ENCODE measurements at regions not wholly inside any gene's neighbourhood (a gene's known extent, or its start where the extent isn't known, plus 50 kb on each side); places are given as distances from the start of the nearest gene placed in this dataset.

GRCh38 chr12:91333966-91334365 is 151.3 kb upstream of the DCN start:
- Histone ChIP-seq H3K4me3 (replicated peaks; ENCODE audit: insufficient read depth, low read length) (no peak overlapping the region), H3K27me3 (ENCODE audit: insufficient read depth, poor library complexity, severe bottlenecking) (peaks cover 2% of the 10 kb centered on the region), H3K27ac (replicated peaks) (no peak overlapping the region)
- DNase-seq (ENCODE audit: low read depth in 1 of 2, low spot score in 1 of 2), result no peak
- TF ChIP-seq REST (IDR thresholded peaks at IDR 0.05; ENCODE audit: insufficient replicate concordance, low read depth) (no peak), CTCF (IDR thresholded peaks at IDR 0.05; ENCODE audit: insufficient read depth, low read length) (no peak), SPI1 (IDR thresholded peaks at IDR 0.05; ENCODE audit: borderline replicate concordance, low read depth) (no peak), POLR2AphosphoS5 (IDR thresholded peaks at IDR 0.05; ENCODE audit: low read depth) (no peak), GABPA (IDR thresholded peaks at IDR 0.05; ENCODE audit: low read depth) (no peak)

GRCh38 chr12:91332302-91332701 is 149.7 kb upstream of the DCN start:
- Histone ChIP-seq H3K4me3 (replicated peaks; ENCODE audit: insufficient read depth, low read length) (no peak overlapping the region), H3K27ac (replicated peaks) (no peak overlapping the region), H3K27me3 (ENCODE audit: insufficient read depth, poor library complexity, severe bottlenecking) (peaks cover 2% of the 10 kb centered on the region)
- no peak for TF ChIP-seq CTCF (IDR thresholded peaks at IDR 0.05; ENCODE audit: insufficient read depth, low read length)
- no peak for TF ChIP-seq GABPA (IDR thresholded peaks at IDR 0.05; ENCODE audit: low read depth)
- no peak for TF ChIP-seq POLR2AphosphoS5 (IDR thresholded peaks at IDR 0.05; ENCODE audit: low read depth)
- TF ChIP-seq SPI1 (IDR thresholded peaks at IDR 0.05; ENCODE audit: borderline replicate concordance, low read depth), result no peak
- no peak for TF ChIP-seq REST (IDR thresholded peaks at IDR 0.05; ENCODE audit: insufficient replicate concordance, low read depth)
- no peak for DNase-seq (ENCODE audit: low read depth in 1 of 2, low spot score in 1 of 2)

- Histone ChIP-seq H3K27me3 (ENCODE audit: insufficient read depth, poor library complexity, severe bottlenecking) (peaks cover under 1% of the 10 kb centered on the region), H3K27ac (replicated peaks) (no peak overlapping the region), H3K4me3 (replicated peaks; ENCODE audit: insufficient read depth, low read length) (no peak overlapping the region)
- TF ChIP-seq CTCF (IDR thresholded peaks at IDR 0.05; ENCODE audit: insufficient read depth, low read length), result no peak
- TF ChIP-seq POLR2AphosphoS5 (IDR thresholded peaks at IDR 0.05; ENCODE audit: low read depth), result no peak
- TF ChIP-seq REST (IDR thresholded peaks at IDR 0.05; ENCODE audit: insufficient replicate concordance, low read depth), result no peak
- TF ChIP-seq GABPA (IDR thresholded peaks at IDR 0.05; ENCODE audit: low read depth), result no peak
- no peak for TF ChIP-seq SPI1 (IDR thresholded peaks at IDR 0.05; ENCODE audit: borderline replicate concordance, low read depth)
- DNase-seq (ENCODE audit: low read depth in 1 of 2, low spot score in 1 of 2), result no peak
Measured at GRCh38 chr12:91331371-91331770, 148.8 kb upstream of the DCN start.
